OCI-LY3 (cell line): ENCODE measurements at regions not wholly inside any gene's neighbourhood (a gene's known extent, or its start where the extent isn't known, plus 50 kb on each side); places are given as distances from the start of the nearest gene placed in this dataset.

ENCODE experiments used
- H2AFZ ChIP-seq: fragments of 200-600, 300-600 bp; shearing (Covaris generic); 2 replicates; pipeline ENCODE4 v1.6.0; 2014; ENCODE audit warnings: antibody characterized with exemption, low read depth, low read length
- H3K27ac ChIP-seq: fragments of 200-600, 300-600 bp; sonication (generic); 2 replicates; pipeline ENCODE4 v1.5.1; 2014; ENCODE audit warnings: mild to moderate bottlenecking, low read length, moderate library complexity, mixed read lengths
- H3K27me3 ChIP-seq: fragments of 200-600, 300-600 bp; sonication (generic); 2 replicates; pipeline ENCODE4 v1.6.1; 2014; ENCODE audit warnings: low read depth, low read length, mixed read lengths
- H3K36me3 ChIP-seq: fragments of 200-600, 300-600 bp; sonication (generic); replicated peaks from 2 replicates; pipeline ENCODE3; 2014; ENCODE audit warnings: low read depth, low read length, mixed read lengths
- H3K4me1 ChIP-seq: fragments of 300-600, 200-600 bp; sonication (generic); 2 replicates; pipeline ENCODE4 v1.6.1; 2014; ENCODE audit warnings: low read length, mixed read lengths
- H3K4me2 ChIP-seq: fragments of 200-600, 300-600 bp; sonication (generic); 2 replicates; pipeline ENCODE4 v1.6.1; 2014; ENCODE audit warnings: low read length, mixed read lengths
- H3K4me3 ChIP-seq: fragments of 300-600, 200-600 bp; sonication (generic); 2 replicates; pipeline ENCODE4 v1.5.1; 2014; ENCODE audit warnings: antibody characterized with exemption, mild to moderate bottlenecking, low read length, moderate library complexity
- H3K79me2 ChIP-seq: fragments of 300-600, 200-600 bp; shearing (Covaris generic); 2 replicates; pipeline ENCODE4 v1.6.1; 2014; ENCODE audit warnings: mild to moderate bottlenecking, low read length, mixed read lengths
- H3K9ac ChIP-seq: fragments of 300-600, 200-600 bp; shearing (Covaris generic); 2 replicates; pipeline ENCODE4 v1.6.0; 2014; ENCODE audit warnings: mild to moderate bottlenecking, low read length, moderate library complexity
- H3K9me3 ChIP-seq: fragments of 200-600, 300-600 bp; shearing (Covaris generic); 2 replicates; pipeline ENCODE4 v1.6.1; 2014; ENCODE audit warnings: low read length, mixed read lengths; ENCODE audit not compliant: insufficient read depth
- H4K20me1 ChIP-seq: fragments of 200-600, 300-600 bp; sonication (generic); 2 replicates; pipeline ENCODE4 v1.6.1; 2016; ENCODE audit warnings: low read length, mixed read lengths; ENCODE audit not compliant: insufficient read depth
- CTCF ChIP-seq: fragments of 200-600, 300-600 bp; sonication (generic); IDR thresholded peaks from 2 replicates; pipeline ENCODE4 v1.5.1; 2014; ENCODE audit warnings: antibody characterized with exemption, low read length, low read depth
- EZH2phosphoT487 ChIP-seq: fragments of 200-600 bp; shearing (Covaris generic); IDR thresholded peaks from 2 replicates; pipeline ENCODE4 v1.6.1; 2018; ENCODE audit warnings: antibody characterized with exemption, mixed run types, low read depth

GRCh38 chr3:159634483-159634882 is 354.2 kb upstream of the IL12A start:
- Histone ChIP-seq H3K27ac (no peak overlapping the region), H3K4me3 (no peak overlapping the region), H3K27me3 (no peaks in the 10 kb centered on the region), H3K79me2 (no peaks in the 10 kb centered on the region), H3K9ac (no peak overlapping the region), H3K36me3 (no peaks in the 10 kb centered on the region), H2AFZ (no peak overlapping the region), H3K4me2 (no peak overlapping the region), H3K4me1 (peaks cover 5% of the 10 kb centered on the region; the same call in 1 of the 2 replicates), H3K9me3 (no peaks in the 10 kb centered on the region), H4K20me1 (no peaks in the 10 kb centered on the region)
- TF ChIP-seq CTCF (no peak), EZH2phosphoT487 (no peak)

GRCh38 chr3:159635047-159635641 is 353.5 kb upstream of the IL12A start:
- TF ChIP-seq EZH2phosphoT487 (no peak), CTCF (no peak)

GRCh38 chr3:159637883-159638542 is 350.6 kb upstream of the IL12A start:
- Histone ChIP-seq H3K9ac (no peak overlapping the region), H3K27ac (no peak overlapping the region)

More at GRCh38 chr3:159635047-159635641, 353.5 kb upstream of the IL12A start:
- Histone ChIP-seq H4K20me1 (no peaks in the 10 kb centered on the region), H3K27ac (no peak overlapping the region), H3K9ac (no peak overlapping the region), H3K4me3 (no peak overlapping the region), H3K27me3 (no peaks in the 10 kb centered on the region), H3K79me2 (no peaks in the 10 kb centered on the region), H3K9me3 (no peaks in the 10 kb centered on the region), H2AFZ (no peak overlapping the region), H3K4me2 (no peak overlapping the region), H3K4me1 (peaks cover 5% of the 10 kb centered on the region; the same call in 1 of the 2 replicates), H3K36me3 (no peaks in the 10 kb centered on the region)

More at GRCh38 chr3:159637883-159638542, 350.6 kb upstream of the IL12A start:
- Histone ChIP-seq H3K4me1 (peaks cover 11% of the 10 kb centered on the region; the same call in 1 of the 2 replicates), H3K9me3 (no peaks in the 10 kb centered on the region), H2AFZ (no peak overlapping the region), H3K27me3 (no peaks in the 10 kb centered on the region), H3K79me2 (no peaks in the 10 kb centered on the region), H3K4me2 (no peak overlapping the region), H3K4me3 (no peak overlapping the region), H3K36me3 (no peaks in the 10 kb centered on the region), H4K20me1 (no peaks in the 10 kb centered on the region)
- TF ChIP-seq EZH2phosphoT487 (no peak), CTCF (no peak)
